Esophagus muscularis mucosa (tissue), 4 donors: ENCODE measurements at regions not wholly inside any gene's neighbourhood (a gene's known extent, or its start where the extent isn't known, plus 50 kb on each side); places are given as distances from the start of the nearest gene placed in this dataset.

ENCODE experiments used
- DNase-seq: peaks from one replicate; pipeline ENCODE4 v3.0.0-alpha.2; 2017; ENCODE audit errors: extremely low spot score
- H3K27ac ChIP-seq, 4 donors: fragments of 200-600 bp; sonication (generic); replicated peaks in 1 of 4; 1 replicate in 3 of 4; 2 replicates in 1 of 4; pipeline ENCODE4 v1.5.1; 2016 to 2019; ENCODE audit warnings: mild to moderate bottlenecking in 1 of 4
- H3K27me3 ChIP-seq, 4 donors: fragments of 200-600 bp; sonication (generic); one replicate each; pipeline versions ENCODE4 v1.5.1 to v1.6.0; 2016 to 2019
- H3K36me3 ChIP-seq, 4 donors: fragments of 200-600 bp; sonication (generic); one replicate each; pipeline ENCODE4 v1.5.1; 2016 to 2019
- H3K4me1 ChIP-seq, 4 donors: fragments of 200-600 bp; sonication (generic); one replicate each; pipeline ENCODE4 v1.5.1; 2016 to 2019
- H3K4me3 ChIP-seq, 4 donors: fragments of 200-600 bp; sonication (generic); 1 replicate in 2 of 4; 2 replicates in 2 of 4; pipeline ENCODE4 v1.5.1; 2016 to 2019; ENCODE audit warnings: mild to moderate bottlenecking in 4 of 4, moderate library complexity in 1 of 4
- H3K9me3 ChIP-seq, 4 donors: fragments of 200-600 bp; sonication (generic); 1 replicate in 3 of 4; 2 replicates in 1 of 4; pipeline ENCODE4 v1.5.1; 2016 to 2019
- EP300 ChIP-seq: sonication (generic); formaldehyde crosslinking; IDR thresholded peaks from one replicate; pipeline ENCODE4 v1.6.1; 2017; ENCODE audit warnings: antibody characterized with exemption
- POLR2A ChIP-seq: fragments of 450-650 bp; IDR thresholded peaks from one replicate; pipeline ENCODE4 v1.6.1; 2017; ENCODE audit warnings: antibody characterized with exemption, moderate library complexity, mild to moderate bottlenecking, low read depth
- POLR2AphosphoS5 ChIP-seq, 2 donors: sonication (generic); formaldehyde crosslinking; IDR thresholded peaks; one replicate each; pipeline ENCODE4 v1.6.1; 2017; ENCODE audit warnings: antibody characterized with exemption in 2 of 2
- WGBS: methylation state at CpG from one replicate; pipeline ENCODE4 v1.1.5; 2018; 5-methylcytosine and 5-hydroxymethylcytosine counted together
- intact Hi-C: fragments of 100-400 bp; cut with DNase I; formaldehyde crosslinking; loops from one replicate; pipeline ENCODE4 v1.15.1; 2023
- TF ChIP-seq, protein P1 (sequence below), 3 experiments: fragments of 200-600 bp in 2 of 3; fragments of 450-650 bp in 1 of 3; sonication (generic) in 2 of 3; IDR thresholded peaks; one replicate each; pipeline ENCODE4 v1.5.1; 2017 to 2019; ENCODE audit warnings: antibody characterized with exemption in 3 of 3, mild to moderate bottlenecking in 2 of 3, moderate library complexity in 1 of 3

DNA sequence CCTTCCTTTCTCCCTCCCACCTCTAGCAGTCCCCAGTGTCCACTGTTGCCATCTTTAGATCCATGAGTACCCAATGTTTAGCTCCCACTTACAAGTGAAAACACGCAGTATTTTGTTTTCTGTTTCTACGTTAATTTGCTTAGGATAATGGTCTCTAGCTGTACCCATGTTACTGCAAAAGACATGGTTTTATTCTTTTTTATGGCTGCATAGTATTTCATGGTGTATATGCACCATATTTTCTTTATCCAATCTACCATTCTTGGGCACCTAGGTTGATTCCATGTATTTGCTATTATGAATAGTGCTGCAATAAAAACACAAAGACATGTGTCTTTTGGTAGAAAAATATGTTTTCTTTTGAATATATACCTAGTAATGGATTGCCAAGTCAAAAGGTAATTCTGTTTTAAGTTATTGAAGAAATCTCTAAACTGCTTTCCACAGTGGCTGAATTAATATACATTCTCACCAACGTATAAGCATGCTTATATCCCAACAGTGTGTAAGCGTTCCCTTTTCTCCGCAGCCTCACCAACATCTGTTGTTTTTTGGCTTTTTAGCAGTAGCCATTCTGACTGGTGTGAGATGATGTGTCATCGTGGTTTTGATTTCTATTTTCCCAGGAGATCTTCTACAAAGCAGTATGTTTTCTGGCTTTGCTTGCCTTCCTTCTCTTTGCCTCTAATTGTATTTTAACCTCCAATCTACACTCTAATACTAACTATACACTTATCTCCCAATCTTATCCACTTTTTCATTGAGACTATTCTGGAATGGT, 179.5 kb upstream of the PHF14 start:
- DNase-seq = no peak
- Histone ChIP-seq H3K4me1 (no peaks in the 10 kb centered on the region), H3K27me3 (no peaks in the 10 kb centered on the region), H3K27ac (no peak overlapping the region), H3K36me3 (no peaks in the 10 kb centered on the region), H3K4me3 (no peak overlapping the region), H3K9me3 (no peaks in the 10 kb centered on the region)
- intact Hi-C loops = no loop called here
- TF ChIP-seq, protein P1, sequence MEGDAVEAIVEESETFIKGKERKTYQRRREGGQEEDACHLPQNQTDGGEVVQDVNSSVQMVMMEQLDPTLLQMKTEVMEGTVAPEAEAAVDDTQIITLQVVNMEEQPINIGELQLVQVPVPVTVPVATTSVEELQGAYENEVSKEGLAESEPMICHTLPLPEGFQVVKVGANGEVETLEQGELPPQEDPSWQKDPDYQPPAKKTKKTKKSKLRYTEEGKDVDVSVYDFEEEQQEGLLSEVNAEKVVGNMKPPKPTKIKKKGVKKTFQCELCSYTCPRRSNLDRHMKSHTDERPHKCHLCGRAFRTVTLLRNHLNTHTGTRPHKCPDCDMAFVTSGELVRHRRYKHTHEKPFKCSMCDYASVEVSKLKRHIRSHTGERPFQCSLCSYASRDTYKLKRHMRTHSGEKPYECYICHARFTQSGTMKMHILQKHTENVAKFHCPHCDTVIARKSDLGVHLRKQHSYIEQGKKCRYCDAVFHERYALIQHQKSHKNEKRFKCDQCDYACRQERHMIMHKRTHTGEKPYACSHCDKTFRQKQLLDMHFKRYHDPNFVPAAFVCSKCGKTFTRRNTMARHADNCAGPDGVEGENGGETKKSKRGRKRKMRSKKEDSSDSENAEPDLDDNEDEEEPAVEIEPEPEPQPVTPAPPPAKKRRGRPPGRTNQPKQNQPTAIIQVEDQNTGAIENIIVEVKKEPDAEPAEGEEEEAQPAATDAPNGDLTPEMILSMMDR (IDR thresholded peaks at IDR 0.05) = no peak
- TF ChIP-seq POLR2A (no peak), POLR2AphosphoS5 (IDR thresholded peaks at IDR 0.05) (no peak), EP300 (no peak)
- WGBS = 81% methylated on average over 6 of the region's 6 CpGs

DNA sequence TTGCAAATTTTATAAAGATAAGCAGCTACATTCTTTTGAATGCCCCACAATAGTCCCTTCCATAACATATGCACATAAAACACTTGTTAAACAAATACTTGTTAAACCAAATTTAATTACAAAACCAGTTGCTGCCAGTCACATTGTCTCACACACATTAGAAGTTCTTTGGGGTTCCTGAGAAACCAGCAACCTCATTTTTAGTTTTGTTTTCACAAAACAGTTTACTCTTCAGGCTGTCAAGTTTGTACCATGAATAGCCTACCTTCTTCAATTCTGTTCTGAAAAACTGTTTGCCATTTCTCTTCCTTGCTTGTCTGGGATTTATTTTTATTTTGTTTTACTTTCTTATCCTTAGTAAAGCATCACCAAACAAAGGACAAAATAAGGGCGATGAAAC, 176.5 kb upstream of the PHF14 start:
- Histone ChIP-seq H3K27me3 (no peaks in the 10 kb centered on the region), H3K4me3 (no peak overlapping the region), H3K36me3 (no peaks in the 10 kb centered on the region), H3K4me1 (no peaks in the 10 kb centered on the region), H3K9me3 (no peaks in the 10 kb centered on the region), H3K27ac (no peak overlapping the region)
- intact Hi-C loops = no loop called here
- TF ChIP-seq, protein P1 (IDR thresholded peaks at IDR 0.05) = no peak
- no peak for TF ChIP-seq POLR2AphosphoS5 (IDR thresholded peaks at IDR 0.05)
- no peak for TF ChIP-seq EP300
- no peak for TF ChIP-seq POLR2A
- DNase-seq = no peak
- 93% methylated on average over 1 of the region's 1 CpG for WGBS

DNA sequence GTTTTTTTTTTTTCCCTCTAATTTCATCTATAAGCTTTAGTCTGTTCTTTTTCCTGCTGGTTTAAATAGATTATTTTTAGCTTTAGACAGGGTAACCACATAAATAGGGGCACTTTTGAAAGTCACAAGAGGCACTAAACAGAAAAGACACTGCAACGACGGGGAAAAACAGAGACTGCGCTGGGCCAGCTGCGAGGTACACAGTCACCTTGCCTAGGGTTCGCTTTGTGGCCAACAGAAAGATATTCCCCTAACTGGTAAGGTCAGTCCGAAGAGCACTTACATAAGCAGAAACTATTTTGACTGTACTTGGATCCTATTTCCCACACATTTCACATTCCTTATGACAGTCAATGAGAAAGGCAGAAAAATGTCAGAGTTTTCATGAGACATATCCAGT, 175.6 kb upstream of the PHF14 start:
- intact Hi-C loops = no loop called here
- DNase-seq = no peak
- 89% methylated on average over 6 of the region's 6 CpGs for WGBS
- Histone ChIP-seq H3K27ac (no peak overlapping the region), H3K27me3 (no peaks in the 10 kb centered on the region), H3K4me1 (no peaks in the 10 kb centered on the region), H3K36me3 (no peaks in the 10 kb centered on the region), H3K9me3 (no peaks in the 10 kb centered on the region), H3K4me3 (no peak overlapping the region)
- TF ChIP-seq, protein P1 (IDR thresholded peaks at IDR 0.05) = no peak
- TF ChIP-seq POLR2A (no peak), EP300 (no peak), POLR2AphosphoS5 (IDR thresholded peaks at IDR 0.05) (no peak)

DNA sequence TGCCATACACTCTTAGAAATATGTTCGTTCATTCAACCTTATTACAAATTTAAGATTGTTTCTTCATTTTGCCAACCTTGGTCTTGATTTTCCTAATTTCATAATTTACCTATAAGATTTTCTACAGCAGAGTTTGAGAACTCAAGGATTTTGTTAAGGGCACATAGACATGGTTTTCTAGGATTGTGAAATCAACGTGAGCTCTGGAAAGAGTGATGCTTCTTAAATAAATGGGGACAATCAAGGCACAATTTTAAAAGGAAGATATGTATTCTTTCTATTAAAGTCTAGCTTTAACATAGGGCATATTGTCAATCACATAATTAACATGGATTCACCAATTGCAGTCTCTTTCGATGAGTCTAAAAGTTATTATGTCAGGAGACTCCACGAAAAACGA, 174.2 kb upstream of the PHF14 start:
- H3K27ac ChIP-seq = no peak overlapping the region
- no peaks in the 10 kb centered on the region for H3K9me3 ChIP-seq
- no peak for TF ChIP-seq POLR2A
- TF ChIP-seq, protein P1 (IDR thresholded peaks at IDR 0.05) = no peak
- no peak for TF ChIP-seq POLR2AphosphoS5 (IDR thresholded peaks at IDR 0.05)
- no peak for TF ChIP-seq EP300
- WGBS = 90% methylated on average over 5 of the region's 5 CpGs
- H3K36me3 ChIP-seq = no peaks in the 10 kb centered on the region
- no peaks in the 10 kb centered on the region for H3K27me3 ChIP-seq
- H3K4me3 ChIP-seq = no peak overlapping the region
- peaks cover 0 to 7% (median 0%) of the 10 kb centered on the region in 4 donors for H3K4me1 ChIP-seq
- intact Hi-C loops = no loop called here
- DNase-seq = no peak

DNA sequence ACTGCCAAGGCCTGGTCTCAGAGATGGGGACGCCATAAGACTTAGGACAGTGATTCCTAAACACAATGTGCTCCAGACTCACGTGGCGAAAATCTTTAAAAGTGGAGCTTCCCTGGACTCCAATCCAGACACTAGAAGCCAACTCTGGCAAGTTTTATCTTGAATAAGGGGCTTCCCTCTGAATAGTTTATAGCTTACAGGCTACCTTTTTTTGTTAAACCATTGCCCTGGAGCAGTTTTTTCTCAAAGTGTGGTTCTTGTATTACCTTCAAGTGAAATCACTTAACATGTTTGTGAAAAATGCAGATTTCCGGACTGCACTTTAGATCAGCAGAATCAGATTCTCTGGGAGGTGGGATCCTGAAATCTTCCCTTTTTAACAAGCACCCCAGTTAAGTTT, 171.7 kb upstream of the PHF14 start:
- H3K27ac ChIP-seq = no peak overlapping the region
- TF ChIP-seq EP300 (no peak), POLR2AphosphoS5 (IDR thresholded peaks at IDR 0.05) (no peak), POLR2A (no peak)
- TF ChIP-seq, protein P1 (IDR thresholded peaks at IDR 0.05) = no peak
- intact Hi-C loops = no loop called here

More for the DNA sequence above, 171.7 kb upstream of the PHF14 start:
- Histone ChIP-seq H3K9me3 (no peaks in the 10 kb centered on the region), H3K4me1 (peaks cover 0 to 7% (median 0%) of the 10 kb centered on the region in 4 donors), H3K36me3 (no peaks in the 10 kb centered on the region), H3K4me3 (no peak overlapping the region), H3K27me3 (no peaks in the 10 kb centered on the region)
- 86% methylated on average over 4 of the region's 4 CpGs for WGBS
- DNase-seq = no peak
